ENCODE measurements at regions not wholly inside any gene's neighbourhood (a gene's known extent, or its start where the extent isn't known, plus 50 kb on each side); places are given as distances from the start of the nearest gene placed in this dataset.
A peak's percentile ranks its signal among the peaks of the same experiment; 100 is the strongest.

- ATAC-seq: no peak
- no TSS peak for BruUV-seq (replicated peaks)
- CTCF ChIA-PET: no interaction called here
- TF ChIP-seq, protein P1, sequence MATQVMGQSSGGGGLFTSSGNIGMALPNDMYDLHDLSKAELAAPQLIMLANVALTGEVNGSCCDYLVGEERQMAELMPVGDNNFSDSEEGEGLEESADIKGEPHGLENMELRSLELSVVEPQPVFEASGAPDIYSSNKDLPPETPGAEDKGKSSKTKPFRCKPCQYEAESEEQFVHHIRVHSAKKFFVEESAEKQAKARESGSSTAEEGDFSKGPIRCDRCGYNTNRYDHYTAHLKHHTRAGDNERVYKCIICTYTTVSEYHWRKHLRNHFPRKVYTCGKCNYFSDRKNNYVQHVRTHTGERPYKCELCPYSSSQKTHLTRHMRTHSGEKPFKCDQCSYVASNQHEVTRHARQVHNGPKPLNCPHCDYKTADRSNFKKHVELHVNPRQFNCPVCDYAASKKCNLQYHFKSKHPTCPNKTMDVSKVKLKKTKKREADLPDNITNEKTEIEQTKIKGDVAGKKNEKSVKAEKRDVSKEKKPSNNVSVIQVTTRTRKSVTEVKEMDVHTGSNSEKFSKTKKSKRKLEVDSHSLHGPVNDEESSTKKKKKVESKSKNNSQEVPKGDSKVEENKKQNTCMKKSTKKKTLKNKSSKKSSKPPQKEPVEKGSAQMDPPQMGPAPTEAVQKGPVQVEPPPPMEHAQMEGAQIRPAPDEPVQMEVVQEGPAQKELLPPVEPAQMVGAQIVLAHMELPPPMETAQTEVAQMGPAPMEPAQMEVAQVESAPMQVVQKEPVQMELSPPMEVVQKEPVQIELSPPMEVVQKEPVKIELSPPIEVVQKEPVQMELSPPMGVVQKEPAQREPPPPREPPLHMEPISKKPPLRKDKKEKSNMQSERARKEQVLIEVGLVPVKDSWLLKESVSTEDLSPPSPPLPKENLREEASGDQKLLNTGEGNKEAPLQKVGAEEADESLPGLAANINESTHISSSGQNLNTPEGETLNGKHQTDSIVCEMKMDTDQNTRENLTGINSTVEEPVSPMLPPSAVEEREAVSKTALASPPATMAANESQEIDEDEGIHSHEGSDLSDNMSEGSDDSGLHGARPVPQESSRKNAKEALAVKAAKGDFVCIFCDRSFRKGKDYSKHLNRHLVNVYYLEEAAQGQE (IDR thresholded peaks at IDR 0.05; ENCODE audit: insufficient read depth in 1 of 2, low read depth in 2 of 2, low read length in 1 of 2): no peak
- TF ChIP-seq, protein P2, sequence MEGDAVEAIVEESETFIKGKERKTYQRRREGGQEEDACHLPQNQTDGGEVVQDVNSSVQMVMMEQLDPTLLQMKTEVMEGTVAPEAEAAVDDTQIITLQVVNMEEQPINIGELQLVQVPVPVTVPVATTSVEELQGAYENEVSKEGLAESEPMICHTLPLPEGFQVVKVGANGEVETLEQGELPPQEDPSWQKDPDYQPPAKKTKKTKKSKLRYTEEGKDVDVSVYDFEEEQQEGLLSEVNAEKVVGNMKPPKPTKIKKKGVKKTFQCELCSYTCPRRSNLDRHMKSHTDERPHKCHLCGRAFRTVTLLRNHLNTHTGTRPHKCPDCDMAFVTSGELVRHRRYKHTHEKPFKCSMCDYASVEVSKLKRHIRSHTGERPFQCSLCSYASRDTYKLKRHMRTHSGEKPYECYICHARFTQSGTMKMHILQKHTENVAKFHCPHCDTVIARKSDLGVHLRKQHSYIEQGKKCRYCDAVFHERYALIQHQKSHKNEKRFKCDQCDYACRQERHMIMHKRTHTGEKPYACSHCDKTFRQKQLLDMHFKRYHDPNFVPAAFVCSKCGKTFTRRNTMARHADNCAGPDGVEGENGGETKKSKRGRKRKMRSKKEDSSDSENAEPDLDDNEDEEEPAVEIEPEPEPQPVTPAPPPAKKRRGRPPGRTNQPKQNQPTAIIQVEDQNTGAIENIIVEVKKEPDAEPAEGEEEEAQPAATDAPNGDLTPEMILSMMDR (IDR thresholded peaks at IDR 0.05): 0 out of 2 replicates have a peak, but pooled peaks have one; percentile 9
- no peak for TF ChIP-seq SIN3A (IDR thresholded peaks at IDR 0.05; ENCODE audit: borderline replicate concordance, insufficient read depth, low read depth, low read length)
- in situ Hi-C loops (cut with HindIII; ENCODE audit: low pct_unique_long_range_greater_than_20kb, low sequenced_read_pairs) (no loop called here), intact Hi-C loops (cut with micrococcal nuclease; ENCODE audit: unreplicated experiment) (no loop called here)
- DNase-seq (ENCODE audit: low read depth, low spot score): no peak
- no peak overlapping the region for H3K4me3 ChIP-seq (ENCODE audit: low read depth in 2 of 2, low read length in 2 of 2)
- H3K27ac ChIP-seq (ENCODE audit: low read length): no peak overlapping the region
- H3K9me3 ChIP-seq (ENCODE audit: control insufficient read depth, insufficient read depth, low read depth, low read length): no peaks in the 10 kb centered on the region
- H3K36me3 ChIP-seq (ENCODE audit: control insufficient read depth, insufficient read depth, low read length): no peaks in the 10 kb centered on the region
- H3K27me3 ChIP-seq (ENCODE audit: control insufficient read depth, insufficient read depth, low read length): no peaks in the 10 kb centered on the region
- POLR2A ChIA-PET: no interaction called here
- H3K4me1 ChIP-seq (ENCODE audit: control insufficient read depth, insufficient read depth, low read length): no peaks in the 10 kb centered on the region
Measured at GRCh38 chr6:78436335-78436734, 431.0 kb upstream of the IRAK1BP1 start.

- ChIA-PET POLR2A (no interaction called here), CTCF (no interaction called here)
- in situ Hi-C loops (cut with HindIII; ENCODE audit: low pct_unique_long_range_greater_than_20kb, low sequenced_read_pairs): no loop called here
Measured at GRCh38 chr6:78438135-78438534, 429.2 kb upstream of the IRAK1BP1 start.

More at GRCh38 chr6:78438135-78438534, 429.2 kb upstream of the IRAK1BP1 start:
- intact Hi-C loops (cut with micrococcal nuclease; ENCODE audit: unreplicated experiment): no loop called here
- BruUV-seq (replicated peaks): no TSS peak
- ATAC-seq (no peak), DNase-seq (ENCODE audit: low read depth, low spot score) (no peak)
- Histone ChIP-seq H3K9me3 (ENCODE audit: control insufficient read depth, insufficient read depth, low read depth, low read length) (no peaks in the 10 kb centered on the region), H3K27ac (ENCODE audit: low read length) (no peak overlapping the region), H3K4me1 (ENCODE audit: control insufficient read depth, insufficient read depth, low read length) (no peaks in the 10 kb centered on the region), H3K27me3 (ENCODE audit: control insufficient read depth, insufficient read depth, low read length) (no peaks in the 10 kb centered on the region), H3K36me3 (ENCODE audit: control insufficient read depth, insufficient read depth, low read length) (no peaks in the 10 kb centered on the region), H3K4me3 (ENCODE audit: low read depth in 2 of 2, low read length in 2 of 2) (no peak overlapping the region)
- TF ChIP-seq POLR2AphosphoS5 (IDR thresholded peaks at IDR 0.05; ENCODE audit: low read depth, low read length): no peak
- TF ChIP-seq TCF7L2 (IDR thresholded peaks at IDR 0.05; ENCODE audit: low read depth, low read length): no peak
- TF ChIP-seq, protein P1 (IDR thresholded peaks at IDR 0.05; ENCODE audit: insufficient read depth in 1 of 2, low read depth in 2 of 2, low read length in 1 of 2): no peak
- TF ChIP-seq SIN3A (IDR thresholded peaks at IDR 0.05; ENCODE audit: borderline replicate concordance, insufficient read depth, low read depth, low read length): no peak
- TF ChIP-seq, protein P2 (IDR thresholded peaks at IDR 0.05): no peak

Measured in Panc1 (cell line).